IMR-90 (cell line): ENCODE measurements at regions not wholly inside any gene's neighbourhood (a gene's known extent, or its start where the extent isn't known, plus 50 kb on each side); places are given as distances from the start of the nearest gene placed in this dataset.

Source experiments
- ATAC-seq: fragments of 200-7000 bp; cut with Tn5 transposase; 2 replicates; pipeline ENCODE4 v1.9.1; 2020; ENCODE audit warnings: low read depth, mild to moderate bottlenecking, moderate library complexity
- BruUV-seq: library from RNA; stranded (reverse); fragments of 400-500 nt; replicated peaks from 2 replicates; lab custom pipeline; 2021; lab: Mats Ljungman, UMichigan
- CTCF ChIA-PET: fragments of 300-600 bp; formaldehyde crosslinking; extraction: SDS; loops from one replicate; lab custom pipeline; 2021; ENCODE audit warnings: antibody characterized with exemption; lab: Yijun Ruan, JAX
- POLR2A ChIA-PET: fragments of 300-600 bp; sonication (Branson Sonifier 250); formaldehyde crosslinking; loops from one replicate; lab custom pipeline; 2022; ENCODE audit warnings: antibody characterized with exemption; ENCODE audit not compliant: unreplicated experiment; lab: Charles Lee
- DNase-seq: peaks from one replicate; pipeline ENCODE4 v3.0.0; 2013
- H2AFZ ChIP-seq: replicated peaks from 2 replicates; pipeline ENCODE3; 2013; ENCODE audit warnings: low read length, mild to moderate bottlenecking; ENCODE audit not compliant: poor library complexity
- H2AK5ac ChIP-seq: 2 replicates; pipeline ENCODE4 v1.6.1; 2013; ENCODE audit warnings: low read depth, low read length, inconsistent platforms
- H2AK9ac ChIP-seq: replicated peaks from 2 replicates; pipeline ENCODE3; 2013; ENCODE audit warnings: mild to moderate bottlenecking, low read depth, low read length, moderate library complexity; ENCODE audit not compliant: poor library complexity
- H2BK120ac ChIP-seq: 2 replicates; pipeline ENCODE4 v1.6.1; 2013; ENCODE audit warnings: low read depth, low read length, inconsistent platforms
- H2BK15ac ChIP-seq: 3 replicates; pipeline ENCODE4 v1.6.1; 2013; ENCODE audit warnings: low read depth, low read length, inconsistent platforms
- H2BK20ac ChIP-seq: 2 replicates; pipeline ENCODE4 v1.6.1; 2013; ENCODE audit warnings: low read depth, mild to moderate bottlenecking, inconsistent platforms, low read length, moderate library complexity
- H2BK5ac ChIP-seq: 2 replicates; pipeline ENCODE4 v1.6.1; 2013; ENCODE audit warnings: mild to moderate bottlenecking, low read depth, low read length, inconsistent platforms; ENCODE audit not compliant: poor library complexity, severe bottlenecking
- H3K14ac ChIP-seq: replicated peaks from 2 replicates; pipeline ENCODE4 v1.6.1; 2013; ENCODE audit warnings: low read depth, low read length, inconsistent platforms
- H3K18ac ChIP-seq: 2 replicates; pipeline ENCODE4 v1.6.1; 2013; ENCODE audit warnings: low read depth, low read length, control low read depth
- H3K23ac ChIP-seq: 2 replicates; pipeline ENCODE4 v1.6.1; 2013; ENCODE audit warnings: low read depth, low read length, inconsistent platforms
- H3K27ac ChIP-seq: 2 replicates; pipeline ENCODE4 v1.5.1; 2013; ENCODE audit warnings: mild to moderate bottlenecking, control low read depth, low read length; ENCODE audit not compliant: insufficient read depth
- H3K27me3 ChIP-seq: 2 replicates; pipeline ENCODE4 v1.6.1; 2013; ENCODE audit warnings: low read length; ENCODE audit not compliant: control insufficient read depth, insufficient read depth
- H3K36me3 ChIP-seq: 2 replicates; pipeline ENCODE4 v1.6.1; 2013; ENCODE audit warnings: low read length, mixed read lengths; ENCODE audit not compliant: control insufficient read depth, insufficient read depth
- H3K4ac ChIP-seq: 2 replicates; pipeline ENCODE4 v1.6.1; 2013; ENCODE audit warnings: low read depth, low read length, inconsistent platforms
- H3K4me1 ChIP-seq: 2 replicates; pipeline ENCODE4 v1.6.1; 2013; ENCODE audit warnings: low read length, mixed read lengths; ENCODE audit not compliant: control insufficient read depth, insufficient read depth
- H3K4me2 ChIP-seq: 2 replicates; pipeline ENCODE4 v1.6.1; 2013; ENCODE audit warnings: low read depth, mild to moderate bottlenecking, control low read depth, low read length, moderate library complexity
- H3K4me3 ChIP-seq: 2 replicates; pipeline ENCODE4 v1.5.1; 2013; ENCODE audit warnings: low read depth, mild to moderate bottlenecking, control low read depth, low read length, moderate library complexity; ENCODE audit not compliant: insufficient read depth
- H3K56ac ChIP-seq: 2 replicates; pipeline ENCODE4 v1.6.1; 2013; ENCODE audit warnings: low read length, inconsistent platforms; ENCODE audit not compliant: insufficient read depth; ENCODE audit errors: extremely low read depth
- H3K79me1 ChIP-seq, 2 experiments: 2 replicates each; pipeline ENCODE4 v1.6.1; 2013; ENCODE audit warnings: low read length in 2 of 2, inconsistent platforms in 1 of 2, low read depth in 1 of 2
- H3K9ac ChIP-seq: 2 replicates; pipeline ENCODE4 v1.6.1; 2013; ENCODE audit warnings: low read depth, low read length, control low read depth
- H3K9me1 ChIP-seq: 2 replicates; pipeline ENCODE4 v1.6.1; 2013; ENCODE audit warnings: low read length, inconsistent platforms; ENCODE audit not compliant: insufficient read depth
- H3K9me3 ChIP-seq: 2 replicates; pipeline ENCODE4 v1.6.1; 2013; ENCODE audit warnings: low read length; ENCODE audit not compliant: control insufficient read depth, insufficient read depth
- H4K20me1 ChIP-seq: 2 replicates; pipeline ENCODE4 v1.6.1; 2013; ENCODE audit warnings: low read length, inconsistent platforms; ENCODE audit not compliant: insufficient read depth
- H4K5ac ChIP-seq: 2 replicates; pipeline ENCODE4 v1.6.1; 2013; ENCODE audit warnings: mild to moderate bottlenecking, low read depth, low read length, control low read depth
- H4K8ac ChIP-seq, 2 experiments: 2 replicates each; pipeline ENCODE4 v1.6.1; 2013; ENCODE audit warnings: low read depth in 2 of 2, low read length in 2 of 2, control low read depth in 1 of 2, inconsistent platforms in 1 of 2
- H4K91ac ChIP-seq: 2 replicates; pipeline ENCODE4 v1.6.1; 2013; ENCODE audit warnings: low read depth, low read length, inconsistent platforms; ENCODE audit not compliant: insufficient read depth
- BHLHE40 ChIP-seq: fragments of 150-350 bp; IDR thresholded peaks from 2 replicates; pipeline ENCODE4 v1.6.1; 2016; ENCODE audit warnings: mild to moderate bottlenecking, low read depth, low read length
- CEBPB ChIP-seq: IDR thresholded peaks from 2 replicates; pipeline ENCODE4 v1.6.1; 2012; ENCODE audit warnings: low read depth, low read length, improper control_type of control experiment
- CHD1 ChIP-seq: IDR thresholded peaks from 2 replicates; pipeline ENCODE4 v1.6.1; 2012; ENCODE audit warnings: low read depth, low read length, improper control_type of control experiment
- CTCF ChIP-seq: conservative IDR thresholded peaks from 2 replicates; pipeline ENCODE4 v1.5.1; 2012; ENCODE audit warnings: mild to moderate bottlenecking, low read depth, low read length, improper control_type of control experiment
- FOS ChIP-seq: fragments of 150-350 bp; IDR thresholded peaks from 2 replicates; pipeline ENCODE4 v1.6.1; 2016; ENCODE audit warnings: low read depth, low read length
- MAFK ChIP-seq: IDR thresholded peaks from 2 replicates; pipeline ENCODE4 v1.6.1; 2012; ENCODE audit warnings: low read depth, low read length, improper control_type of control experiment
- MAZ ChIP-seq: IDR thresholded peaks from 2 replicates; pipeline ENCODE4 v1.6.1; 2012; ENCODE audit warnings: low read depth, mild to moderate bottlenecking, low read length, improper control_type of control experiment, moderate library complexity, borderline replicate concordance
- MXI1 ChIP-seq: IDR thresholded peaks from 2 replicates; pipeline ENCODE4 v1.6.1; 2012; ENCODE audit warnings: low read depth, mild to moderate bottlenecking, low read length, moderate library complexity, borderline replicate concordance
- NFE2L2 ChIP-seq: fragments of 150-350 bp; IDR thresholded peaks from 2 replicates; pipeline ENCODE4 v1.6.1; 2016; ENCODE audit warnings: low read depth, mild to moderate bottlenecking, low read length
- POLR2A ChIP-seq: IDR thresholded peaks from 2 replicates; pipeline ENCODE4 v1.6.1; 2012; ENCODE audit warnings: mild to moderate bottlenecking, low read depth, low read length
- RAD21 ChIP-seq: IDR thresholded peaks from 2 replicates; pipeline ENCODE4 v1.6.1; 2012; ENCODE audit warnings: low read length, improper control_type of control experiment
- RCOR1 ChIP-seq: IDR thresholded peaks from 2 replicates; pipeline ENCODE4 v1.6.1; 2012; ENCODE audit warnings: mild to moderate bottlenecking, low read length, improper control_type of control experiment; ENCODE audit not compliant: insufficient replicate concordance
- RFX5 ChIP-seq: IDR thresholded peaks from 2 replicates; pipeline ENCODE4 v1.8.0; 2012; ENCODE audit warnings: low read depth, mild to moderate bottlenecking, low read length, moderate library complexity
- SMC3 ChIP-seq: fragments of 150-350 bp; IDR thresholded peaks from 2 replicates; pipeline ENCODE4 v1.6.1; 2016; ENCODE audit warnings: low read depth, mild to moderate bottlenecking, antibody characterized with exemption, low read length, moderate library complexity
- WGBS, 2 experiments: methylation state at CpG; one replicate each; pipeline versions ENCODE4 v1.1.5 to v1.1.7; 2013; ENCODE audit warnings: missing lambda C conversion rate in 2 of 2; ENCODE audit not compliant: insufficient read length in 1 of 2; ENCODE audit errors: extremely low coverage in 2 of 2; 5-methylcytosine and 5-hydroxymethylcytosine counted together
- dilution Hi-C: fragments of 300-500 bp; cut with HindIII; formaldehyde crosslinking; loops from one replicate; pipeline ENCODE4 v1.14.3; 2018; ENCODE audit warnings: low sequenced_read_pairs; ENCODE audit not compliant: unreplicated experiment
- in situ Hi-C: fragments of 300-500 bp; cut with MboI; formaldehyde crosslinking; loops from 3 replicates; pipeline ENCODE4 v1.14.3; 2019; ENCODE audit warnings: low sequenced_read_pairs, inconsistent platforms, mixed read lengths
- intact Hi-C: fragments of 100-400 bp; cut with micrococcal nuclease; formaldehyde crosslinking; loops from 2 replicates; pipeline ENCODE4 v1.10.0; 2022
- TF ChIP-seq, protein P1 (sequence below): fragments of 150-350 bp; IDR thresholded peaks from 2 replicates; pipeline ENCODE4 v1.6.1; 2017; ENCODE audit warnings: mild to moderate bottlenecking, antibody characterized with exemption, low read length, low read depth
- TF ChIP-seq, protein P2 (sequence below): fragments of 150-350 bp; IDR thresholded peaks from 2 replicates; pipeline ENCODE4 v1.6.1; 2016; ENCODE audit warnings: low read depth, mild to moderate bottlenecking, low read length, moderate library complexity, borderline replicate concordance

DNA sequence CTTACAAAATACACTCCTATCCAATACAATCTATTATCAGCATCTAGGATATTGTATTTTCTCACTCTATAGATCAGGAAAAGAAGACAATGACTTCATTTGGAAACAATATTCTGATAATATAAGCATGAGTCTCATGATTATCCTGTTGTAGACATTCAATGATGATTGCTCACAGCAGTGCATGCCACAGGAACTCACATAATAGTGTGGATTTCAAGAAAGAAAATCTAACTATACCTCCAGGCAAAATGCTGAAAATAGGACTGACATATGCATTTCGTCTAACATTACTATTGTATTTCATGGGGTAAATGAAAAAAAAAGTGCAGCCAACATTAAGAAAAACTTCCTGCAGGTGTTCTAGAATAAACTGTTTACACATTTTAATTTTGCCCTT is 122.6 kb downstream of the POSTN start:
- intact Hi-C loops: loop anchor here (5.0 kb wide), 2 partner anchors 121 to 369 kb away; partner anchors contain the start of genes CSNK1A1L and POSTN
- CTCF ChIA-PET: no interaction called here

More for the DNA sequence above, 122.6 kb downstream of the POSTN start:
- no peak overlapping the region for H4K91ac ChIP-seq
- H3K14ac ChIP-seq: no peak overlapping the region
- H2AK9ac ChIP-seq: no peak overlapping the region
- no peaks in the 10 kb centered on the region for H4K20me1 ChIP-seq
- H2BK120ac ChIP-seq: no peak overlapping the region
- no peak overlapping the region for H3K4me3 ChIP-seq
- peak; percentile 63 for ATAC-seq
- H3K9me1 ChIP-seq: peaks cover under 1% of the 10 kb centered on the region; the same call in 1 of the 2 replicates
- H3K36me3 ChIP-seq: no peaks in the 10 kb centered on the region
- no peak overlapping the region for H3K23ac ChIP-seq
- BruUV-seq: no TSS peak
- no peak overlapping the region for H3K27ac ChIP-seq
- H2BK5ac ChIP-seq: peak overlapping the region; percentile 52
- H3K56ac ChIP-seq: no peak overlapping the region
- no CpG with 5 or more reads among the region's 1 CpG for WGBS, 2 experiments
- TF ChIP-seq MXI1 (no peak), NFE2L2 (no peak), RFX5 (no peak), MAFK (0 out of 2 replicates have a peak, but pooled peaks have one; percentile 5), RCOR1 (no peak), BHLHE40 (0 out of 2 replicates have a peak, but pooled peaks have one; percentile 30), CEBPB (no peak), FOS (0 out of 2 replicates have a peak, but pooled peaks have one; percentile 15), POLR2A (no peak), MAZ (no peak), SMC3 (no peak), CTCF (no peak), RAD21 (no peak), CHD1 (no peak)
- TF ChIP-seq, protein P1, sequence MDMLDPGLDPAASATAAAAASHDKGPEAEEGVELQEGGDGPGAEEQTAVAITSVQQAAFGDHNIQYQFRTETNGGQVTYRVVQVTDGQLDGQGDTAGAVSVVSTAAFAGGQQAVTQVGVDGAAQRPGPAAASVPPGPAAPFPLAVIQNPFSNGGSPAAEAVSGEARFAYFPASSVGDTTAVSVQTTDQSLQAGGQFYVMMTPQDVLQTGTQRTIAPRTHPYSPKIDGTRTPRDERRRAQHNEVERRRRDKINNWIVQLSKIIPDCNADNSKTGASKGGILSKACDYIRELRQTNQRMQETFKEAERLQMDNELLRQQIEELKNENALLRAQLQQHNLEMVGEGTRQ: no peak
- TF ChIP-seq, protein P2, sequence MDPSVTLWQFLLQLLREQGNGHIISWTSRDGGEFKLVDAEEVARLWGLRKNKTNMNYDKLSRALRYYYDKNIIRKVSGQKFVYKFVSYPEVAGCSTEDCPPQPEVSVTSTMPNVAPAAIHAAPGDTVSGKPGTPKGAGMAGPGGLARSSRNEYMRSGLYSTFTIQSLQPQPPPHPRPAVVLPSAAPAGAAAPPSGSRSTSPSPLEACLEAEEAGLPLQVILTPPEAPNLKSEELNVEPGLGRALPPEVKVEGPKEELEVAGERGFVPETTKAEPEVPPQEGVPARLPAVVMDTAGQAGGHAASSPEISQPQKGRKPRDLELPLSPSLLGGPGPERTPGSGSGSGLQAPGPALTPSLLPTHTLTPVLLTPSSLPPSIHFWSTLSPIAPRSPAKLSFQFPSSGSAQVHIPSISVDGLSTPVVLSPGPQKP: no peak
- H3K9me3 ChIP-seq: no peaks in the 10 kb centered on the region
- no peaks in the 10 kb centered on the region for H3K27me3 ChIP-seq
- in situ Hi-C loops (no loop called here), dilution Hi-C loops (no loop called here)
- H3K79me1 ChIP-seq: no peaks in the 10 kb centered on the region
- no peak overlapping the region for H3K4ac ChIP-seq
- no peak overlapping the region for H2AFZ ChIP-seq
- H3K9ac ChIP-seq: no peak overlapping the region
- H3K4me2 ChIP-seq: no peak overlapping the region
- H2AK5ac ChIP-seq: no peak overlapping the region
- no peak overlapping the region for H4K8ac ChIP-seq
- POLR2A ChIA-PET: no interaction called here
- no peak overlapping the region for H3K18ac ChIP-seq
- H4K5ac ChIP-seq: no peak overlapping the region
- peak; percentile 87 for DNase-seq
- H3K4me1 ChIP-seq: peaks cover 6% of the 10 kb centered on the region
- no peak overlapping the region for H2BK15ac ChIP-seq
- no peak overlapping the region for H2BK20ac ChIP-seq
